H9 (cell line): ENCODE measurements at regions not wholly inside any gene's neighbourhood (a gene's known extent, or its start where the extent isn't known, plus 50 kb on each side); places are given as distances from the start of the nearest gene placed in this dataset.
A peak's percentile ranks its signal among the peaks of the same experiment; 100 is the strongest.

Source experiments
- DNase-seq: peaks from one replicate; pipeline ENCODE4 v3.0.0-alpha.2; 2017
- H2AFZ ChIP-seq: one replicate; pipeline ENCODE4 v1.6.1; 2013; ENCODE audit warnings: mild to moderate bottlenecking, low read length, control low read depth, moderate library complexity
- H2AK5ac ChIP-seq: 2 replicates; pipeline ENCODE4 v1.6.1; 2013; ENCODE audit warnings: low read length, control low read depth, mixed read lengths; ENCODE audit not compliant: insufficient read length
- H2BK120ac ChIP-seq: one replicate; pipeline ENCODE4 v1.6.1; 2013; ENCODE audit warnings: low read depth, mild to moderate bottlenecking, low read length, control low read depth, inconsistent platforms; ENCODE audit not compliant: poor library complexity, severe bottlenecking
- H2BK12ac ChIP-seq: 2 replicates; pipeline ENCODE4 v1.6.1; 2013; ENCODE audit warnings: low read length, control low read depth, mixed read lengths, low read depth; ENCODE audit not compliant: insufficient read length
- H2BK15ac ChIP-seq: 2 replicates; pipeline ENCODE4 v1.6.1; 2013; ENCODE audit warnings: low read depth, low read length, control low read depth
- H2BK20ac ChIP-seq: one replicate; pipeline ENCODE4 v1.6.1; 2013; ENCODE audit warnings: low read depth, mild to moderate bottlenecking, low read length, control low read depth, inconsistent platforms; ENCODE audit not compliant: poor library complexity, severe bottlenecking
- H2BK5ac ChIP-seq: 2 replicates; pipeline ENCODE4 v1.6.1; 2013; ENCODE audit warnings: low read length, control low read depth, mixed read lengths; ENCODE audit not compliant: insufficient read length
- H3K14ac ChIP-seq: 2 replicates; pipeline ENCODE4 v1.6.1; 2013; ENCODE audit warnings: low read length, control low read depth; ENCODE audit not compliant: insufficient read depth
- H3K18ac ChIP-seq: 2 replicates; pipeline ENCODE4 v1.6.1; 2013; ENCODE audit warnings: low read depth, mild to moderate bottlenecking, mixed read lengths, low read length, control low read depth; ENCODE audit not compliant: insufficient read length
- H3K23ac ChIP-seq: 2 replicates; pipeline ENCODE4 v1.6.1; 2013; ENCODE audit warnings: low read length, control low read depth, mixed read lengths, low read depth; ENCODE audit not compliant: insufficient read length
- H3K23me2 ChIP-seq: 2 replicates; pipeline ENCODE4 v1.6.1; 2013; ENCODE audit warnings: low read depth, mild to moderate bottlenecking, mixed read lengths, low read length, control low read depth; ENCODE audit not compliant: insufficient read length, poor library complexity, severe bottlenecking
- H3K27ac ChIP-seq: 2 replicates; pipeline ENCODE4 v1.5.1; 2013; ENCODE audit warnings: low read length, control low read depth, mixed read lengths, low read depth; ENCODE audit not compliant: insufficient read length
- H3K27me3 ChIP-seq: 2 replicates; pipeline ENCODE4 v1.6.1; 2013; ENCODE audit warnings: low read length, control low read depth, inconsistent platforms; ENCODE audit not compliant: insufficient read depth
- H3K4ac ChIP-seq: 2 replicates; pipeline ENCODE4 v1.6.1; 2013; ENCODE audit warnings: low read depth, mild to moderate bottlenecking, control low read depth, inconsistent platforms, low read length, moderate library complexity
- H3K4me1 ChIP-seq: 2 replicates; pipeline ENCODE4 v1.6.1; 2013; ENCODE audit warnings: low read length, control low read depth, inconsistent platforms; ENCODE audit not compliant: insufficient read depth
- H3K4me2 ChIP-seq: 2 replicates; pipeline ENCODE4 v1.6.1; 2013; ENCODE audit warnings: low read length, control low read depth, mixed read lengths; ENCODE audit not compliant: insufficient read length, insufficient read depth
- H3K56ac ChIP-seq: 2 replicates; pipeline ENCODE4 v1.6.1; 2013; ENCODE audit warnings: low read depth, mild to moderate bottlenecking, mixed read lengths, low read length, control low read depth; ENCODE audit not compliant: insufficient read length
- H3K79me1 ChIP-seq: 2 replicates; pipeline ENCODE4 v1.6.1; 2013; ENCODE audit warnings: low read depth, mild to moderate bottlenecking, moderate library complexity, low read length, control low read depth, inconsistent platforms; ENCODE audit not compliant: insufficient read depth, poor library complexity, severe bottlenecking
- H3K79me2 ChIP-seq: 2 replicates; pipeline ENCODE4 v1.6.1; 2013; ENCODE audit warnings: low read length, control low read depth, inconsistent platforms; ENCODE audit not compliant: insufficient read depth
- H3K9ac ChIP-seq: 2 replicates; pipeline ENCODE4 v1.6.1; 2013; ENCODE audit warnings: low read length, control low read depth, mixed read lengths; ENCODE audit not compliant: insufficient read length; ENCODE audit errors: extremely low read depth
- H3K9me3 ChIP-seq: one replicate; pipeline ENCODE4 v1.6.1; 2013; ENCODE audit warnings: low read depth, low read length, inconsistent platforms; ENCODE audit not compliant: control insufficient read depth
- H3T11ph ChIP-seq: one replicate; pipeline ENCODE4 v1.6.1; 2013; ENCODE audit warnings: mild to moderate bottlenecking, low read length, control low read depth, inconsistent platforms
- H4K20me1 ChIP-seq: one replicate; pipeline ENCODE4 v1.6.1; 2013; ENCODE audit not compliant: control insufficient read depth, insufficient read length, insufficient read depth
- H4K5ac ChIP-seq: 2 replicates; pipeline ENCODE4 v1.6.1; 2013; ENCODE audit warnings: low read depth, mild to moderate bottlenecking, mixed read lengths, low read length, control low read depth; ENCODE audit not compliant: insufficient read length
- H4K8ac ChIP-seq: replicated peaks from 2 replicates; pipeline ENCODE4 v1.6.1; 2013; ENCODE audit warnings: low read length, control low read depth, mixed read lengths, low read depth; ENCODE audit not compliant: insufficient read length
- H4K91ac ChIP-seq: 2 replicates; pipeline ENCODE4 v1.6.1; 2013; ENCODE audit warnings: low read depth, mild to moderate bottlenecking, moderate library complexity, mixed read lengths, low read length, control low read depth; ENCODE audit not compliant: insufficient read length
- H3K27ac Mint-ChIP-seq, 3 experiments: 2 replicates in 2 of 3; 3 replicates in 1 of 3; pipeline ENCODE4 v1.8.0; 2020 to 2021; ENCODE audit warnings: mixed read lengths in 3 of 3, mild to moderate bottlenecking in 1 of 3, moderate library complexity in 1 of 3
- H3K27me3 Mint-ChIP-seq: 2 replicates; pipeline ENCODE4 v1.8.0; 2021; ENCODE audit warnings: low read depth, mild to moderate bottlenecking, moderate library complexity, mixed read lengths
- H3K36me3 Mint-ChIP-seq, 3 experiments: 2 replicates in 2 of 3; 3 replicates in 1 of 3; pipeline ENCODE4 v1.8.0; 2020 to 2021; ENCODE audit warnings: low read depth in 3 of 3, mixed read lengths in 3 of 3; ENCODE audit not compliant: insufficient read depth in 1 of 3
- H3K4me1 Mint-ChIP-seq, 2 experiments: 2 replicates each; pipeline ENCODE4 v1.8.0; 2020; ENCODE audit warnings: mixed read lengths in 2 of 2
- H3K4me3 Mint-ChIP-seq, 2 experiments: 2 replicates in 1 of 2; 3 replicates in 1 of 2; pipeline ENCODE4 v1.8.0; 2020 to 2021; ENCODE audit warnings: mild to moderate bottlenecking in 2 of 2, mixed read lengths in 2 of 2, moderate library complexity in 1 of 2
- H3K9me3 Mint-ChIP-seq, 2 experiments: 2 replicates in 1 of 2; 3 replicates in 1 of 2; pipeline ENCODE4 v1.8.0; 2020; ENCODE audit warnings: mild to moderate bottlenecking in 2 of 2, mixed read lengths in 2 of 2, moderate library complexity in 1 of 2
- WGBS: extraction: QIAGEN DNeasy Blood & Tissue Kit; methylation state at CpG from one replicate; pipeline ENCODE4 v1.1.7; 2013; ENCODE audit warnings: missing lambda C conversion rate, low lambda C conversion rate, mixed read lengths; ENCODE audit not compliant: insufficient read length; ENCODE audit errors: extremely low coverage; 5-methylcytosine and 5-hydroxymethylcytosine counted together
- TF ChIP-seq, protein P1 (sequence below): fragments of 200-600 bp; sonication (generic); conservative IDR thresholded peaks from 3 replicates; pipeline ENCODE4 v1.8.0; 2021; ENCODE audit warnings: antibody characterized with exemption, mild to moderate bottlenecking

DNA sequence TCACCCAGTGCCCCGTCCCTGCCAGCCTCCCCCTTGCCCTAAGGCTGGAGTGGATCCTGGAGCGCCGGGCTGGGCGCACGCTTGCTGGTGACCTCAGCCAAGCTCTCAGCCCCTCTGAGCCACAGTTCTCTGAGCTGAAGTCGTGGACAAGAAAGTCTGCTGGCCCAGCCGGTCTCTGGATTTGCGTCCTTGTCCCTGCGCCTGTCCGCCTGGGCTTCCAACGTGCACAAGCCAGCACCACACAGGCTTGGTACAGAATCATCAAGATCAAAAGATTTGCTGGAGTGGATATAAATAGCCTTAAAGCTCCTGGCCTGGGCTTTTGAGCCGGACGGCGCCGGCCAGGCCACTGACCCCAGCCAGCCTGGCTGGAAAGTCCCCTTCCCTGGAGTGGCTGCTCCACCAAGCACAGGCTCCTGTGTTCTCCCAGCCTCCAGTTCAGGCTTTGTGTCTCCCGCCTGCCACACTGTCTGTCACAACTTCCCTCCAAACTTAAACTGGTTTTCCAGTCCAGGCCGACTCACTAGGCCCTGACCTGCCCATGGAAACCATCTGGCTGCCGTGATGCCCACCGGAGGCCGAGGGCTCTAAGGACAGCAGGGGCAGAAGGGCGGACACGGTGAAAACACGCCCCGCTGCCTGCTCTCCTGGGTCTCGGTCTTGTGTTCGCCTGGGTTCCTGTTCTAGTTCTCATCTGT lies 156.2 kb downstream of the NUP210 start:
- H2BK5ac ChIP-seq: no peak overlapping the region
- WGBS: no CpG with 5 or more reads among the region's 26 CpGs
- H3K14ac ChIP-seq: no peak overlapping the region
- H3K79me2 ChIP-seq: no peaks in the 10 kb centered on the region; the same call in 1 of the 2 replicates
- no peak overlapping the region for H3T11ph ChIP-seq
- no peak overlapping the region for H3K4ac ChIP-seq
- no peaks in the 10 kb centered on the region for H3K9me3 ChIP-seq
- H3K27me3 Mint-ChIP-seq: peaks cover 2% of the 10 kb centered on the region
- no peaks in the 10 kb centered on the region for H3K79me1 ChIP-seq
- H2BK120ac ChIP-seq: no peak overlapping the region
- H4K20me1 ChIP-seq: peaks cover 2% of the 10 kb centered on the region
- H3K4me2 ChIP-seq: no peak overlapping the region
- H3K27ac Mint-ChIP-seq: peak overlapping the region in 2 of 3 experiments; percentile 65 to 79; a peak in 4 of 7 replicates
- H3K18ac ChIP-seq: no peak overlapping the region
- H2AK5ac ChIP-seq: no peak overlapping the region
- no peak overlapping the region for H4K5ac ChIP-seq
- TF ChIP-seq, protein P1, sequence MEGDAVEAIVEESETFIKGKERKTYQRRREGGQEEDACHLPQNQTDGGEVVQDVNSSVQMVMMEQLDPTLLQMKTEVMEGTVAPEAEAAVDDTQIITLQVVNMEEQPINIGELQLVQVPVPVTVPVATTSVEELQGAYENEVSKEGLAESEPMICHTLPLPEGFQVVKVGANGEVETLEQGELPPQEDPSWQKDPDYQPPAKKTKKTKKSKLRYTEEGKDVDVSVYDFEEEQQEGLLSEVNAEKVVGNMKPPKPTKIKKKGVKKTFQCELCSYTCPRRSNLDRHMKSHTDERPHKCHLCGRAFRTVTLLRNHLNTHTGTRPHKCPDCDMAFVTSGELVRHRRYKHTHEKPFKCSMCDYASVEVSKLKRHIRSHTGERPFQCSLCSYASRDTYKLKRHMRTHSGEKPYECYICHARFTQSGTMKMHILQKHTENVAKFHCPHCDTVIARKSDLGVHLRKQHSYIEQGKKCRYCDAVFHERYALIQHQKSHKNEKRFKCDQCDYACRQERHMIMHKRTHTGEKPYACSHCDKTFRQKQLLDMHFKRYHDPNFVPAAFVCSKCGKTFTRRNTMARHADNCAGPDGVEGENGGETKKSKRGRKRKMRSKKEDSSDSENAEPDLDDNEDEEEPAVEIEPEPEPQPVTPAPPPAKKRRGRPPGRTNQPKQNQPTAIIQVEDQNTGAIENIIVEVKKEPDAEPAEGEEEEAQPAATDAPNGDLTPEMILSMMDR: no peak
- H2BK20ac ChIP-seq: no peak overlapping the region
- no peak overlapping the region for H3K56ac ChIP-seq
- H2BK12ac ChIP-seq: no peak overlapping the region
- H3K36me3 Mint-ChIP-seq: peaks cover 0 to 3% (median 0%) of the 10 kb centered on the region in 3 experiments; a peak in 2 of 7 replicates
- no peak overlapping the region for H3K4me3 Mint-ChIP-seq
- H3K23me2 ChIP-seq: no peaks in the 10 kb centered on the region
- no peak overlapping the region for H4K91ac ChIP-seq
- no peak overlapping the region for H3K23ac ChIP-seq
- H3K9me3 Mint-ChIP-seq: peaks cover 2 to 4% of the 10 kb centered on the region in 2 experiments; a peak in 3 of 5 replicates
- H3K27ac ChIP-seq: no peak overlapping the region
- no peak overlapping the region for H2BK15ac ChIP-seq
- no peak for DNase-seq
- H2AFZ ChIP-seq: no peak overlapping the region
- H3K9ac ChIP-seq: no peak overlapping the region
- peaks cover 9 to 11% of the 10 kb centered on the region in 2 experiments; a peak in 3 of 4 replicates for H3K4me1 Mint-ChIP-seq
- H3K27me3 ChIP-seq: no peaks in the 10 kb centered on the region
- peaks cover 6% of the 10 kb centered on the region; the same call in 1 of the 2 replicates for H3K4me1 ChIP-seq
- no peak overlapping the region for H4K8ac ChIP-seq
